ENCODE measurements at regions not wholly inside any gene's neighbourhood (a gene's known extent, or its start where the extent isn't known, plus 50 kb on each side); places are given as distances from the start of the nearest gene placed in this dataset.

GRCh38 chr15:79178594-79178993 lies 88.0 kb upstream of the RASGRF1 start:
- H3K4me3 ChIP-seq (ENCODE audit: low read length): no peak overlapping the region
- no peak for TF ChIP-seq CTCF (conservative IDR thresholded peaks at IDR 0.05; ENCODE audit: low read length)
- DNase-seq (ENCODE audit: low read depth): no peak

- no peak overlapping the region for H3K4me3 ChIP-seq (ENCODE audit: low read length)
- no peak for DNase-seq (ENCODE audit: low read depth)
- TF ChIP-seq CTCF (conservative IDR thresholded peaks at IDR 0.05; ENCODE audit: low read length): no peak
Observed at GRCh38 chr15:79176151-79176550, 85.6 kb upstream of the RASGRF1 start.

- no peak for DNase-seq (ENCODE audit: low read depth)
- no peak overlapping the region for H3K4me3 ChIP-seq (ENCODE audit: low read length)
- no peak for TF ChIP-seq CTCF (conservative IDR thresholded peaks at IDR 0.05; ENCODE audit: low read length)
Observed at GRCh38 chr15:79172801-79173460, 82.4 kb upstream of the RASGRF1 start.

GRCh38 chr15:79172032-79172481 lies 81.5 kb upstream of the RASGRF1 start:
- no peak for DNase-seq (ENCODE audit: low read depth)
- TF ChIP-seq CTCF (conservative IDR thresholded peaks at IDR 0.05; ENCODE audit: low read length): no peak
- H3K4me3 ChIP-seq (ENCODE audit: low read length): no peak overlapping the region

- H3K4me3 ChIP-seq (ENCODE audit: low read length): no peak overlapping the region
- DNase-seq (ENCODE audit: low read depth): no peak
- no peak for TF ChIP-seq CTCF (conservative IDR thresholded peaks at IDR 0.05; ENCODE audit: low read length)
Observed at GRCh38 chr15:79171320-79172031, 80.9 kb upstream of the RASGRF1 start.

GRCh38 chr15:79170256-79170664 lies 79.7 kb upstream of the RASGRF1 start:
- H3K4me3 ChIP-seq (ENCODE audit: low read length): no peak overlapping the region
- peak; percentile 21 for DNase-seq (ENCODE audit: low read depth)
- no peak for TF ChIP-seq CTCF (conservative IDR thresholded peaks at IDR 0.05; ENCODE audit: low read length)

Data from AG10803 (cell line).